A673 (cell line): ENCODE measurements at regions not wholly inside any gene's neighbourhood (a gene's known extent, or its start where the extent isn't known, plus 50 kb on each side); places are given as distances from the start of the nearest gene placed in this dataset.

Experiments
- BruUV-seq: library from RNA; stranded (reverse); fragments of 400-500 nt; replicated peaks from 2 replicates; lab custom pipeline; 2021; lab: Mats Ljungman, UMichigan
- CTCF ChIA-PET: fragments of 300-600 bp; sonication (Branson Sonifier 250); formaldehyde crosslinking; loops from one replicate; lab custom pipeline; 2022; ENCODE audit warnings: antibody characterized with exemption; lab: Charles Lee
- POLR2A ChIA-PET: fragments of 300-600 bp; sonication (Branson Sonifier 250); formaldehyde crosslinking; loops from one replicate; lab custom pipeline; 2022; ENCODE audit warnings: antibody characterized with exemption; ENCODE audit not compliant: low non-redundant PET; lab: Charles Lee
- DNase-seq: peaks from one replicate; pipeline ENCODE4 v3.0.0-alpha.2; 2015; ENCODE audit warnings: low spot score
- H3K27ac ChIP-seq: fragments of 200-600 bp; sonication (generic); 2 replicates; pipeline ENCODE4 v1.5.1; 2016; ENCODE audit warnings: mixed run types, low read depth, mild to moderate bottlenecking, mixed read lengths, antibody characterized with exemption, low read length; ENCODE audit not compliant: poor library complexity, severe bottlenecking
- H3K27me3 ChIP-seq: fragments of 200-600 bp; sonication (generic); replicated peaks from 2 replicates; pipeline ENCODE4 v1.6.1; 2017; ENCODE audit warnings: mixed run types, low read depth, mild to moderate bottlenecking, mixed read lengths, antibody characterized with exemption, low read length; ENCODE audit not compliant: insufficient read depth, poor library complexity
- H3K36me3 ChIP-seq: fragments of 200-600 bp; sonication (generic); 2 replicates; pipeline ENCODE4 v1.6.1; 2016; ENCODE audit warnings: mixed run types, mild to moderate bottlenecking, mixed read lengths, antibody characterized with exemption, low read length; ENCODE audit not compliant: insufficient read depth, poor library complexity, severe bottlenecking
- H3K4me1 ChIP-seq: fragments of 200-600 bp; sonication (generic); 2 replicates; pipeline ENCODE4 v1.6.1; 2017; ENCODE audit warnings: mixed run types, mild to moderate bottlenecking, mixed read lengths, antibody characterized with exemption, low read length; ENCODE audit not compliant: insufficient read depth, poor library complexity, severe bottlenecking
- H3K4me3 ChIP-seq: fragments of 200-600 bp; sonication (generic); 2 replicates; pipeline ENCODE4 v1.5.1; 2016; ENCODE audit warnings: low read depth, mixed run types, mild to moderate bottlenecking, mixed read lengths, low read length; ENCODE audit not compliant: poor library complexity, severe bottlenecking
- H3K9me3 ChIP-seq: fragments of 200-600 bp; sonication (generic); 2 replicates; pipeline ENCODE4 v1.6.1; 2016; ENCODE audit warnings: mixed run types, low read depth, mild to moderate bottlenecking, mixed read lengths, antibody characterized with exemption, low read length; ENCODE audit not compliant: poor library complexity, severe bottlenecking
- CTCF ChIP-seq: fragments of 300-800, 200-600 bp; sonication (generic); conservative IDR thresholded peaks from 2 replicates; pipeline ENCODE4 v1.5.1; 2017; ENCODE audit warnings: low read depth, mild to moderate bottlenecking, antibody characterized with exemption, low read length, moderate library complexity, mixed read lengths
- EZH2 ChIP-seq: fragments of 200-600 bp; sonication (generic); IDR thresholded peaks from 2 replicates; pipeline ENCODE4 v1.6.1; 2017; ENCODE audit warnings: borderline replicate concordance, low read depth, mild to moderate bottlenecking, mixed read lengths, antibody characterized with exemption, low read length; ENCODE audit not compliant: poor library complexity, severe bottlenecking
- intact Hi-C: fragments of 100-400 bp; cut with micrococcal nuclease; formaldehyde crosslinking; loops from one replicate; pipeline ENCODE4 v1.10.0; 2022; ENCODE audit not compliant: unreplicated experiment

DNA sequence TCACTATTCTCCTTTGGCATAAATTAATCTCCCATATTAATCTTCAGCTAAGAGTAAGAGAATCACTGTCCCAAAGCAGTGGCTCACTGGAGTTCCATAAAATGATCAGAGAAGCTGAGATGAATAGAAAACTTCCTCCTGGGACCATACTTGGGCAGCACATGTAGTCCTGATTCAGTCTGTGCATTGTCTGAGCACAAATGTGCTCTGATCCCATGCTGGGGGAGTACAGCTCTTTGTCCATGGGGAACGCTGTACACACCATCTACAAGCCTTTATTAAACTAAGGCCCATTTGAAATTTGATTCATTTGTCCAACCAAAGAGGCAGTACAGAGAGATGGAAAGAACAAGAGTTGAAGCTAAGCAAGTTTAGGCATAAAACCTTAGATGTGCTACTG, 147.4 kb upstream of the PGR start:
- TF ChIP-seq CTCF (no peak), EZH2 (no peak)
- Histone ChIP-seq H3K36me3 (no peaks in the 10 kb centered on the region), H3K4me1 (no peaks in the 10 kb centered on the region), H3K27ac (no peak overlapping the region), H3K9me3 (no peaks in the 10 kb centered on the region), H3K27me3 (no peaks in the 10 kb centered on the region), H3K4me3 (no peak overlapping the region)
- no TSS peak for BruUV-seq
- CTCF ChIA-PET = no interaction called here
- DNase-seq = no peak
- intact Hi-C loops = no loop called here
- POLR2A ChIA-PET = interaction anchor here (0.5 kb wide), 1 partner anchor 35 kb away, joined by 3 read pairs; no protein-coding TSS in a partner anchor

DNA sequence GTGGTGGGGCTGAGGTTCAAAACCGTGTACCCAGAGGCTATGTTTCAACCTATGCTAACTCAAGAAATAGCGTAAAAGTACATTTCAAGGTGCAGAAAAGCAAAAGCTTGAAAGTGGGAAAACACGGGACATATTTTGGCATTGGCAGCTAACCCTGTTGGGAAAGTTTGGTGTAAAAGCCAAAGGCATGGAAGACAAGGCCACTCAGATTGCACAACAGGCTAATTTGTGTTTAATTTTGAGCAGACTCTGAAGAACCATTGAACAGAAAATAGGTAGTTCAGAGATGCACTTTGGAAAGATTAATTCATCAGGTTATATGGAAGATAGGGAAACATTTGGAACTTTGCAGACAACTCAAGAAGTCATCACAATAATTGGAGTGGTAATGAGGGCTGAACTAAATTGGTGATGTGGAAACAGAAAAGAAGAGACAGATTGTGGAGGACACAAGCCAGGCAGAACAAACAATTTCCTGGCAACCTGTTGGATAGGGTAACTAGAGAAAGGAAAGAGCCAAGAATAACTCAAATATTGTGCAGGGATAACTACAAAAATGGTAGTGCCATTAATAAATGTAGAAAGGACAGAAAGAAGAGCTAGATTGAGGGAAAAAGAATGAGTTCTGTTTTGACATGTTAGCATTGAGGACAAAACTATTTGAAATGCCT, 140.5 kb upstream of the PGR start:
- ChIA-PET CTCF (no interaction called here), POLR2A (no interaction called here)
- Histone ChIP-seq H3K9me3 (no peaks in the 10 kb centered on the region), H3K27ac (no peak overlapping the region), H3K27me3 (no peaks in the 10 kb centered on the region), H3K4me1 (no peaks in the 10 kb centered on the region), H3K4me3 (no peak overlapping the region), H3K36me3 (no peaks in the 10 kb centered on the region)
- no TSS peak for BruUV-seq
- TF ChIP-seq CTCF (no peak), EZH2 (no peak)
- intact Hi-C loops = no loop called here
- no peak for DNase-seq

DNA sequence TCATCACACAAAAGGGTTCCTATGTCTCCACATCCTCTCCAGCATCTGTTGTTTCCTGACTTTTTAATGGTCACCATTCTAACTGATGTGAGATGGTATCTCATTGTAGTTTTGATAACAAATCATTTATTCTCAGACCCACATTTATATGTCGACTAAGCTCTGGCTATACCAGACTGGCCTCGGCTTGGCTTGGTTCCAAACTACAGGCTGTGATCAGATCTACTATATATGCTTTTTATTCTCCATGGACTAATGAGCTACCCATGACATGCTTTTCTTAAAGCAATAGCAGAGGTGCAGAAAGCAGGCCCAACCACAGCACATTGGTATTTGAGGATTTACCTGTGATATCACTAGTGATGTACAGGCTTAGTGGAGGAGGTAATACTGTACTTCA, 139.8 kb upstream of the PGR start:
- no peaks in the 10 kb centered on the region for H3K27me3 ChIP-seq
- no TSS peak for BruUV-seq
- CTCF ChIA-PET = no interaction called here

More for the DNA sequence above, 139.8 kb upstream of the PGR start:
- Histone ChIP-seq H3K36me3 (no peaks in the 10 kb centered on the region), H3K4me1 (no peaks in the 10 kb centered on the region), H3K4me3 (no peak overlapping the region), H3K27ac (no peak overlapping the region), H3K9me3 (no peaks in the 10 kb centered on the region)
- POLR2A ChIA-PET = no interaction called here
- no peak for DNase-seq
- intact Hi-C loops = no loop called here
- TF ChIP-seq CTCF = no peak
- TF ChIP-seq EZH2 = no peak
